ENCODE measurements at regions not wholly inside any gene's neighbourhood (a gene's known extent, or its start where the extent isn't known, plus 50 kb on each side); places are given as distances from the start of the nearest gene placed in this dataset.

- no peak for DNase-seq
These were observed 110.6 kb downstream of the RAB11FIP2 start for GRCh38 chr10:117936141-117936540.

GRCh38 chr10:117936566-117936965, 110.2 kb downstream of the RAB11FIP2 start:
- DNase-seq: no peak

- no peak for DNase-seq
These were observed 109.8 kb downstream of the RAB11FIP2 start for GRCh38 chr10:117936976-117937375.

- DNase-seq: no peak
These were observed 108.6 kb downstream of the RAB11FIP2 start for GRCh38 chr10:117938104-117938503.

GRCh38 chr10:117942226-117942625, 104.5 kb downstream of the RAB11FIP2 start:
- DNase-seq: no peak

GRCh38 chr10:117944676-117945447, 101.9 kb downstream of the RAB11FIP2 start:
- DNase-seq: no peak

- DNase-seq: no peak
These were observed 101.1 kb downstream of the RAB11FIP2 start for GRCh38 chr10:117945651-117946050.

- no peak for DNase-seq
These were observed 100.1 kb downstream of the RAB11FIP2 start for GRCh38 chr10:117946525-117947070.

GRCh38 chr10:117948493-117948892, 98.2 kb downstream of the RAB11FIP2 start:
- DNase-seq: no peak

GRCh38 chr10:117950408-117950807, 96.3 kb downstream of the RAB11FIP2 start:
- DNase-seq: no peak
